ENCODE measurements at regions not wholly inside any gene's neighbourhood (a gene's known extent, or its start where the extent isn't known, plus 50 kb on each side); places are given as distances from the start of the nearest gene placed in this dataset.

GRCh38 chr5:21152611-21153010 lies 1164.6 kb upstream of the CDH18 start:
- TF ChIP-seq CTCF (IDR thresholded peaks at IDR 0.05; ENCODE audit: control insufficient read depth, insufficient read depth, low read depth, low read length, missing control alignments): no peak
- no peak for DNase-seq (ENCODE audit: low read depth)
- no peak overlapping the region for H3K4me3 ChIP-seq (ENCODE audit: control insufficient read depth, low read depth, low read length)

GRCh38 chr5:21145376-21145775 lies 1157.4 kb upstream of the CDH18 start:
- DNase-seq (ENCODE audit: low read depth): no peak
- H3K4me3 ChIP-seq (ENCODE audit: control insufficient read depth, low read depth, low read length): no peak overlapping the region
- TF ChIP-seq CTCF (IDR thresholded peaks at IDR 0.05; ENCODE audit: control insufficient read depth, insufficient read depth, low read depth, low read length, missing control alignments): no peak

GRCh38 chr5:21143686-21144085 lies 1155.7 kb upstream of the CDH18 start:
- no peak for DNase-seq (ENCODE audit: low read depth)
- H3K4me3 ChIP-seq (ENCODE audit: control insufficient read depth, low read depth, low read length): no peak overlapping the region
- TF ChIP-seq CTCF (IDR thresholded peaks at IDR 0.05; ENCODE audit: control insufficient read depth, insufficient read depth, low read depth, low read length, missing control alignments): no peak

- TF ChIP-seq CTCF (IDR thresholded peaks at IDR 0.05; ENCODE audit: control insufficient read depth, insufficient read depth, low read depth, low read length, missing control alignments): no peak
- H3K4me3 ChIP-seq (ENCODE audit: control insufficient read depth, low read depth, low read length): no peak overlapping the region
- DNase-seq (ENCODE audit: low read depth): no peak
These were observed 1154.8 kb upstream of the CDH18 start for GRCh38 chr5:21142791-21143190.

- no peak overlapping the region for H3K4me3 ChIP-seq (ENCODE audit: control insufficient read depth, low read depth, low read length)
- TF ChIP-seq CTCF (IDR thresholded peaks at IDR 0.05; ENCODE audit: control insufficient read depth, insufficient read depth, low read depth, low read length, missing control alignments): no peak
- no peak for DNase-seq (ENCODE audit: low read depth)
These were observed 1153.0 kb upstream of the CDH18 start for GRCh38 chr5:21140987-21141386.

- DNase-seq (ENCODE audit: low read depth): no peak
- no peak overlapping the region for H3K4me3 ChIP-seq (ENCODE audit: control insufficient read depth, low read depth, low read length)
- no peak for TF ChIP-seq CTCF (IDR thresholded peaks at IDR 0.05; ENCODE audit: control insufficient read depth, insufficient read depth, low read depth, low read length, missing control alignments)
These were observed 1138.2 kb upstream of the CDH18 start for GRCh38 chr5:21126236-21126635.
